Neural cell (in vitro differentiated cells): ENCODE measurements at regions not wholly inside any gene's neighbourhood (a gene's known extent, or its start where the extent isn't known, plus 50 kb on each side); places are given as distances from the start of the nearest gene placed in this dataset.

ENCODE experiments used
- H2AFZ ChIP-seq: fragments of 200-600, 300-800 bp; sonication (generic), shearing (Covaris generic); 2 replicates; pipeline ENCODE4 v1.6.0; 2014; ENCODE audit warnings: low read depth, mild to moderate bottlenecking, antibody characterized with exemption, low read length, moderate library complexity
- H3F3A ChIP-seq: fragments of 200-600 bp; shearing (Covaris generic); 2 replicates; pipeline ENCODE4 v1.6.1; 2016; ENCODE audit warnings: mild to moderate bottlenecking, moderate library complexity, mixed read lengths, antibody characterized with exemption, low read length; ENCODE audit not compliant: insufficient read depth, poor library complexity, severe bottlenecking
- H3K27ac ChIP-seq: fragments of 200-600, 300-800 bp; sonication (generic), shearing (Covaris generic); 2 replicates; pipeline ENCODE4 v1.5.1; 2014; ENCODE audit warnings: mild to moderate bottlenecking, low read length, moderate library complexity
- H3K27me3 ChIP-seq: fragments of 300-800, 200-600 bp; sonication (generic), shearing (Covaris generic); 2 replicates; pipeline ENCODE4 v1.6.0; 2014; ENCODE audit warnings: mild to moderate bottlenecking, low read depth, low read length, moderate library complexity; ENCODE audit not compliant: insufficient read depth
- H3K36me3 ChIP-seq: fragments of 300-800, 200-600 bp; sonication (generic), shearing (Covaris generic); 2 replicates; pipeline ENCODE4 v1.5.1; 2014; ENCODE audit warnings: mild to moderate bottlenecking, antibody characterized with exemption, low read length, moderate library complexity; ENCODE audit not compliant: insufficient read depth
- H3K4me2 ChIP-seq: fragments of 300-800, 200-600 bp; sonication (generic), shearing (Covaris generic); 2 replicates; pipeline ENCODE4 v1.6.0; 2014; ENCODE audit warnings: mild to moderate bottlenecking, low read length
- H3K4me3 ChIP-seq: fragments of 300-800, 200-600 bp; sonication (generic), shearing (Covaris generic); 2 replicates; pipeline ENCODE4 v1.5.1; 2014; ENCODE audit warnings: mild to moderate bottlenecking, low read length, moderate library complexity
- H3K79me2 ChIP-seq: fragments of 200-600 bp; shearing (Covaris generic); replicated peaks from 2 replicates; pipeline ENCODE4 v1.6.0; 2014; ENCODE audit warnings: mild to moderate bottlenecking, low read length, moderate library complexity; ENCODE audit not compliant: insufficient read depth
- H3K9ac ChIP-seq: fragments of 300-800, 200-600 bp; sonication (generic), shearing (Covaris generic); 2 replicates; pipeline ENCODE4 v1.6.1; 2016; ENCODE audit warnings: mild to moderate bottlenecking, low read length, mixed read lengths
- H3K9me2 ChIP-seq: fragments of 200-600 bp; shearing (Covaris generic); 2 replicates; pipeline ENCODE4 v1.6.1; 2016; ENCODE audit warnings: mild to moderate bottlenecking, low read length, mixed read lengths; ENCODE audit not compliant: insufficient read depth
- H3K9me3 ChIP-seq: fragments of 200-600, 300-800 bp; sonication (generic), shearing (Covaris generic); 2 replicates; pipeline ENCODE4 v1.6.1; 2016; ENCODE audit warnings: mild to moderate bottlenecking, mixed run types, low read length, moderate library complexity, mixed read lengths
- H4K20me1 ChIP-seq: fragments of 200-600 bp; shearing (Covaris generic); 2 replicates; pipeline ENCODE4 v1.6.1; 2016; ENCODE audit warnings: mild to moderate bottlenecking, mixed run types; ENCODE audit not compliant: insufficient read depth
- CTCF ChIP-seq: fragments of 450-650 bp; IDR thresholded peaks from 2 replicates; pipeline ENCODE4 v1.5.1; 2014; ENCODE audit warnings: antibody characterized with exemption, mild to moderate bottlenecking, moderate library complexity; ENCODE audit not compliant: poor library complexity, severe bottlenecking
- EP300 ChIP-seq: fragments of 450-650 bp; conservative IDR thresholded peaks from 2 replicates; pipeline ENCODE4 v1.6.1; 2014; ENCODE audit warnings: antibody characterized with exemption, mild to moderate bottlenecking, moderate library complexity; ENCODE audit not compliant: poor library complexity, severe bottlenecking
- EZH2 ChIP-seq: fragments of 200-600, 300-800 bp; shearing (Covaris generic), sonication (generic); IDR thresholded peaks from 2 replicates; pipeline ENCODE4 v1.6.1; 2014; ENCODE audit warnings: antibody characterized with exemption, low read length, borderline replicate concordance, mild to moderate bottlenecking; ENCODE audit not compliant: insufficient read depth, poor library complexity, severe bottlenecking
- MXI1 ChIP-seq: fragments of 450-650 bp; conservative IDR thresholded peaks from 2 replicates; pipeline ENCODE4 v1.6.1; 2014; ENCODE audit warnings: antibody characterized with exemption, mild to moderate bottlenecking; ENCODE audit not compliant: poor library complexity, severe bottlenecking
- POLR2AphosphoS5 ChIP-seq: IDR thresholded peaks from 2 replicates; pipeline ENCODE4 v1.6.1; 2012
- RAD21 ChIP-seq: fragments of 450-650 bp; conservative IDR thresholded peaks from 2 replicates; pipeline ENCODE4 v1.6.1; 2014; ENCODE audit warnings: antibody characterized with exemption, mild to moderate bottlenecking, moderate library complexity
- REST ChIP-seq: IDR thresholded peaks from 2 replicates; pipeline ENCODE4 v1.6.1; 2012; ENCODE audit warnings: borderline replicate concordance
- SMC3 ChIP-seq: fragments of 450-650 bp; conservative IDR thresholded peaks from 2 replicates; pipeline ENCODE4 v1.6.1; 2014; ENCODE audit warnings: antibody characterized with exemption, mild to moderate bottlenecking, moderate library complexity; ENCODE audit not compliant: poor library complexity
- TAF1 ChIP-seq: IDR thresholded peaks from 2 replicates; pipeline ENCODE4 v1.6.1; 2012; ENCODE audit warnings: low read depth

GRCh38 chr16:48824271-48824670, 214.3 kb upstream of the N4BP1 start:
- H2AFZ ChIP-seq = no peak overlapping the region
- TF ChIP-seq TAF1 = no peak
- TF ChIP-seq EP300 = no peak
- no peak for TF ChIP-seq CTCF
- no peak for TF ChIP-seq RAD21
- no peak for TF ChIP-seq SMC3
- TF ChIP-seq REST = no peak
- no peak for TF ChIP-seq MXI1
- no peak for TF ChIP-seq POLR2AphosphoS5
- no peaks in the 10 kb centered on the region for H3K79me2 ChIP-seq

GRCh38 chr16:48822431-48822830, 212.5 kb upstream of the N4BP1 start:
- Histone ChIP-seq H2AFZ (no peak overlapping the region), H3F3A (no peaks in the 10 kb centered on the region), H3K27ac (no peak overlapping the region), H3K79me2 (no peaks in the 10 kb centered on the region), H3K4me3 (no peak overlapping the region), H3K9me2 (no peaks in the 10 kb centered on the region), H3K9ac (no peak overlapping the region), H3K27me3 (no peaks in the 10 kb centered on the region), H3K36me3 (no peaks in the 10 kb centered on the region), H4K20me1 (no peaks in the 10 kb centered on the region), H3K9me3 (no peaks in the 10 kb centered on the region), H3K4me2 (no peak overlapping the region)
- no peak for TF ChIP-seq EZH2
- TF ChIP-seq SMC3 = no peak
- no peak for TF ChIP-seq CTCF
- TF ChIP-seq TAF1 = no peak
- TF ChIP-seq EP300 = no peak
- TF ChIP-seq RAD21 = no peak
- TF ChIP-seq POLR2AphosphoS5 = no peak
- no peak for TF ChIP-seq REST

More at GRCh38 chr16:48824271-48824670, 214.3 kb upstream of the N4BP1 start:
- Histone ChIP-seq H3K4me2 (no peak overlapping the region), H3K4me3 (no peak overlapping the region), H3K27me3 (no peaks in the 10 kb centered on the region), H3F3A (no peaks in the 10 kb centered on the region), H3K9ac (no peak overlapping the region), H4K20me1 (no peaks in the 10 kb centered on the region), H3K36me3 (no peaks in the 10 kb centered on the region), H3K27ac (no peak overlapping the region), H3K9me3 (no peaks in the 10 kb centered on the region), H3K9me2 (no peaks in the 10 kb centered on the region)
